ENCODE measurements at regions not wholly inside any gene's neighbourhood (a gene's known extent, or its start where the extent isn't known, plus 50 kb on each side); places are given as distances from the start of the nearest gene placed in this dataset.
"Not testable (repeated sequence)": the region's sequence is repeated elsewhere in the genome, so short reads cannot be mapped to it uniquely, and the experiment has no call there.

DNA sequence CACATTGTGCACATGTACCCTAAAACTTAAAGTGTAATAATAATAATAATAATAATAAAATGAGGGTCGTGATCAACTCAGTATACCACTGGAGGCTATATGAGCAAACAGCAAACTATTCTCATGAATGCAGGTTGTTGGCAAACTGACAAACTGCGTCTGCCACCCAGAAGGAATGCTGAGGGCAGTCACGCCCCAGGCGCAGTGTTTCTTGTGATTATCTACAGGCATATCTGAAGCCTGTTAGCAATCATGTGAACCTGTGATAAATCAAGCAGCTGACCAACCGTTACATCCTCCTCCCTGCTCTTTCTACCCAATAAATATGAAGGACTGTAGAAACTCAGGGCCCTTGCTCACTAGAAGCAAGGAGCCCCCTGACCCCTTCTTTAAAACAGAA lies 416.9 kb downstream of the CDH10 start:
- dilution Hi-C loops (cut with HindIII; ENCODE audit: low sequenced_read_pairs, unreplicated experiment); H3K4me1 ChIP-seq (ENCODE audit: control insufficient read depth, insufficient read depth, low read length); H3K4me3 ChIP-seq (ENCODE audit: insufficient read depth, low read depth, low read length); H4K91ac ChIP-seq (ENCODE audit: insufficient read depth, low read depth, low read length); H3K27me3 ChIP-seq (ENCODE audit: control insufficient read depth, insufficient read depth, low read length); ATAC-seq (ENCODE audit: low read depth); H3K14ac ChIP-seq (replicated peaks; ENCODE audit: low read depth, low read length); H4K8ac ChIP-seq (ENCODE audit: low read depth in 2 of 2, low read length in 2 of 2); POLR2A ChIA-PET (ENCODE audit: unreplicated experiment); DNase-seq; H3K23ac ChIP-seq (ENCODE audit: low read depth, low read length); BruUV-seq (replicated peaks); H2AK9ac ChIP-seq (replicated peaks; ENCODE audit: low read depth, low read length, poor library complexity); H3K56ac ChIP-seq (ENCODE audit: extremely low read depth, insufficient read depth, low read length); H3K27ac ChIP-seq (ENCODE audit: insufficient read depth, low read length); intact Hi-C loops (cut with micrococcal nuclease); H2BK120ac ChIP-seq (ENCODE audit: low read depth, low read length); CTCF ChIA-PET; H2AK5ac ChIP-seq (ENCODE audit: low read depth, low read length); H2BK20ac ChIP-seq (ENCODE audit: low read depth, low read length); in situ Hi-C loops (cut with MboI; ENCODE audit: low sequenced_read_pairs); H3K79me1 ChIP-seq (ENCODE audit: low read depth in 1 of 2, low read length in 2 of 2); H2BK15ac ChIP-seq (ENCODE audit: low read depth, low read length); H2BK5ac ChIP-seq (ENCODE audit: low read depth, low read length, poor library complexity, severe bottlenecking); H3K4me2 ChIP-seq (ENCODE audit: low read depth, low read length); H3K36me3 ChIP-seq (ENCODE audit: control insufficient read depth, insufficient read depth, low read length); H4K20me1 ChIP-seq (ENCODE audit: insufficient read depth, low read length); H3K9ac ChIP-seq (ENCODE audit: low read depth, low read length); H3K18ac ChIP-seq (ENCODE audit: low read depth, low read length); H4K5ac ChIP-seq (ENCODE audit: low read depth, low read length); H2AFZ ChIP-seq (replicated peaks; ENCODE audit: low read length, poor library complexity); H3K4ac ChIP-seq (ENCODE audit: low read depth, low read length); H3K9me1 ChIP-seq (ENCODE audit: insufficient read depth, low read length): not testable (repeated sequence)
- 100% methylated on average over 1 of the region's 5 CpGs; no CpG with 5 or more reads in 1 of the 2 experiments for WGBS, 2 experiments (ENCODE audit: extremely low coverage in 2 of 2, insufficient read length in 1 of 2)
- peaks cover 11% of the 10 kb centered on the region; the same call in 1 of the 2 replicates for H3K9me3 ChIP-seq (ENCODE audit: control insufficient read depth, insufficient read depth, low read length)

Data from IMR-90 (cell line).